CD14-positive monocyte (primary cell): ENCODE measurements at regions not wholly inside any gene's neighbourhood (a gene's known extent, or its start where the extent isn't known, plus 50 kb on each side); places are given as distances from the start of the nearest gene placed in this dataset.

Source experiments
- DNase-seq, 3 donors: peaks; one replicate each; pipeline ENCODE4 v3.0.0-alpha.2; 2011 to 2022
- H2AFZ ChIP-seq: 2 replicates; pipeline ENCODE4 v1.6.0; 2012; ENCODE audit warnings: mild to moderate bottlenecking, low read depth, low read length, inconsistent platforms; ENCODE audit not compliant: insufficient read depth, poor library complexity, severe bottlenecking
- H3K27ac ChIP-seq, 2 donors: 1 replicate in 1 of 2; 2 replicates in 1 of 2; pipeline ENCODE4 v1.5.1; 2012 to 2013; ENCODE audit warnings: low read length in 2 of 2, control low read depth in 1 of 2, inconsistent platforms in 1 of 2, low read depth in 1 of 2, mild to moderate bottlenecking in 1 of 2
- H3K27me3 ChIP-seq, 2 donors: one replicate each; pipeline versions ENCODE4 v1.6.0 to v1.6.1; 2011 to 2013; ENCODE audit warnings: low read length in 2 of 2; ENCODE audit not compliant: control insufficient read depth in 2 of 2, insufficient read depth in 2 of 2
- H3K36me3 ChIP-seq, 2 donors: replicated peaks in 1 of 2; 1 replicate in 1 of 2; 2 replicates in 1 of 2; pipeline versions ENCODE4 v1.5.1 to v1.6.1; 2012 to 2013; ENCODE audit warnings: low read length in 2 of 2, control low read depth in 1 of 2, inconsistent platforms in 1 of 2, mild to moderate bottlenecking in 1 of 2; ENCODE audit not compliant: insufficient read depth in 2 of 2, control insufficient read depth in 1 of 2
- H3K4me1 ChIP-seq, 2 donors: 1 replicate in 1 of 2; 2 replicates in 1 of 2; pipeline versions ENCODE4 v1.5.1 to v1.6.1; 2012 to 2013; ENCODE audit warnings: low read length in 2 of 2, control low read depth in 1 of 2, inconsistent platforms in 1 of 2, mild to moderate bottlenecking in 1 of 2, moderate library complexity in 1 of 2; ENCODE audit not compliant: insufficient read depth in 2 of 2, control insufficient read depth in 1 of 2
- H3K4me2 ChIP-seq: replicated peaks from 2 replicates; pipeline ENCODE3; 2012; ENCODE audit warnings: low read length, moderate library complexity, mild to moderate bottlenecking; ENCODE audit not compliant: poor library complexity, severe bottlenecking; ENCODE audit errors: extremely low read depth
- H3K4me3 ChIP-seq, 3 experiments: fragments of 200-600 bp in 1 of 3; sonication (generic) in 1 of 3; replicated peaks in 1 of 3; 1 replicate in 2 of 3; 2 replicates in 1 of 3; pipeline ENCODE4 v1.5.1; 2011 to 2013; ENCODE audit warnings: low read length in 3 of 3, mild to moderate bottlenecking in 3 of 3, control low read depth in 2 of 3, low read depth in 2 of 3, inconsistent platforms in 1 of 3, moderate library complexity in 1 of 3
- H3K79me2 ChIP-seq: 2 replicates; pipeline ENCODE4 v1.6.0; 2012; ENCODE audit warnings: mild to moderate bottlenecking, control low read depth, inconsistent platforms, low read length, moderate library complexity; ENCODE audit not compliant: insufficient read depth
- H3K9ac ChIP-seq: 2 replicates; pipeline ENCODE4 v1.6.0; 2017; ENCODE audit warnings: low read length, mild to moderate bottlenecking; ENCODE audit not compliant: insufficient read depth, poor library complexity, severe bottlenecking
- H3K9me3 ChIP-seq, 2 donors: replicated peaks in 1 of 2; 1 replicate in 1 of 2; 2 replicates in 1 of 2; pipeline versions ENCODE4 v1.5.1 to v1.6.1; 2012 to 2013; ENCODE audit warnings: low read length in 2 of 2, control low read depth in 1 of 2; ENCODE audit not compliant: control insufficient read depth in 1 of 2, insufficient read depth in 1 of 2
- H4K20me1 ChIP-seq: 2 replicates; pipeline ENCODE4 v1.6.0; 2012; ENCODE audit warnings: mild to moderate bottlenecking, low read length, control low read depth, moderate library complexity; ENCODE audit not compliant: insufficient read depth
- H3K27ac Mint-ChIP-seq, 7 donors: one replicate each; pipeline ENCODE4 v1.8.0; 2020; ENCODE audit warnings: mild to moderate bottlenecking in 7 of 7, mixed read lengths in 7 of 7, moderate library complexity in 6 of 7, inconsistent platforms in 2 of 7
- H3K27me3 Mint-ChIP-seq, 3 donors: one replicate each; pipeline ENCODE4 v1.8.0; 2021 to 2022; ENCODE audit warnings: low read depth in 3 of 3, mild to moderate bottlenecking in 3 of 3, mixed read lengths in 3 of 3, moderate library complexity in 3 of 3, inconsistent platforms in 1 of 3
- H3K36me3 Mint-ChIP-seq, 2 donors: one replicate each; pipeline ENCODE4 v1.8.0; 2020; ENCODE audit warnings: mixed read lengths in 2 of 2, inconsistent platforms in 1 of 2, mild to moderate bottlenecking in 1 of 2
- H3K4me1 Mint-ChIP-seq: one replicate; pipeline ENCODE4 v1.8.0; 2020; ENCODE audit warnings: mild to moderate bottlenecking, mixed read lengths
- H3K4me3 Mint-ChIP-seq, 2 donors: one replicate each; pipeline ENCODE4 v1.8.0; 2020; ENCODE audit warnings: mild to moderate bottlenecking in 2 of 2, mixed read lengths in 2 of 2, moderate library complexity in 1 of 2
- H3K9me3 Mint-ChIP-seq, 7 donors: one replicate each; pipeline ENCODE4 v1.8.0; 2020 to 2022; ENCODE audit warnings: mixed read lengths in 7 of 7, mild to moderate bottlenecking in 6 of 7, moderate library complexity in 6 of 7, inconsistent platforms in 2 of 7
- CTCF ChIP-seq: fragments of 200-600 bp; IDR thresholded peaks from one replicate; pipeline ENCODE4 v1.8.0; 2022; ENCODE audit warnings: antibody characterized with exemption, mild to moderate bottlenecking
- WGBS: methylation state at CpG from one replicate; pipeline ENCODE4 v1.1.5; 2013; ENCODE audit warnings: missing lambda C conversion rate; ENCODE audit not compliant: insufficient coverage; 5-methylcytosine and 5-hydroxymethylcytosine counted together
- intact Hi-C, 2 donors: fragments of 100-400 bp; cut with micrococcal nuclease; formaldehyde crosslinking; loops; one replicate each; pipeline versions ENCODE4 v1.15.0 to v1.15.1; 2023

DNA sequence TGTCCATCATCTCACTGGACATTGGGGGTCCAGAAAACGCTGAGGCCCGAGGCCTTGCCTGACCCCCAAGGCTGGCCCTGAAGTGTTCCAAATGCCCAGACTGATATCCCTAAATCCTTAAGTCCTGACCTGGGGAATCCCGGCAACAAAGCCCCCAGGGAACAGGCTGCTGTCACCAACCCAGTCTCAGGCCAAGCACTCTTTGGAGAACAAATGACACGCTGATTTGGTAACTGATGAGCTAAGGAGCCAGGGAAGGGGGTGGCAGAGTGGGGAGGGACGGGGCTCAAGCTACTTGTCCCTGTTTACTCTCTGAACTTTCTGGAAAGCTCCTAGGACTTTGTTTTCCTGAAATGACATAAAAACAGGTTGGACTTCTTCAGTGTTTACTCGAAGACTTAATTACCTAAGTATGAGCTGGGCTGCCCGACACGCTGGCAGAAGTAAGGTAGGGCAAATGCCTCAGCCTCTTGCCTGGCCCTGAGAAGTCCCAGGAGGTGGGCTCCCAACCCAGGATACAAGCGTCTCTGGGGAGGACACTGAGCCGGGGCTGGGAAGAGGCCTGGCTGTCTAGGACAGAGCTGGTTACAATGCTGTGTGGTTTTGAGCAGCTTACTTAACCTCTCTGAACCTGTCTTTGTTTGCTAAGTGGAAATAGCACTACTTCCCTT lies 105.5 kb upstream of the GLI2 start:
- no peaks in the 10 kb centered on the region for H3K9me3 ChIP-seq
- WGBS: 94% methylated on average over 7 of the region's 10 CpGs
- TF ChIP-seq CTCF: no peak
- H3K79me2 ChIP-seq: no peaks in the 10 kb centered on the region
- no peak overlapping the region for H3K9ac ChIP-seq
- H3K4me2 ChIP-seq: no peak overlapping the region
- H2AFZ ChIP-seq: no peak overlapping the region
- no peak overlapping the region for H3K27ac ChIP-seq
- Mint-ChIP-seq H3K27me3 (peaks cover 4 to 15% (median 6%) of the 10 kb centered on the region in 3 donors), H3K4me3 (no peak overlapping the region), H3K9me3 (peaks cover 0 to 9% (median 0%) of the 10 kb centered on the region in 7 donors), H3K27ac (no peak overlapping the region), H3K4me1 (no peaks in the 10 kb centered on the region), H3K36me3 (no peaks in the 10 kb centered on the region)
- H3K36me3 ChIP-seq: no peaks in the 10 kb centered on the region
- no peaks in the 10 kb centered on the region for H3K4me1 ChIP-seq
- no peak overlapping the region for H3K4me3 ChIP-seq
- H3K27me3 ChIP-seq: no peaks in the 10 kb centered on the region
- H4K20me1 ChIP-seq: no peaks in the 10 kb centered on the region
- DNase-seq: no peak
- intact Hi-C loops: no loop called here

DNA sequence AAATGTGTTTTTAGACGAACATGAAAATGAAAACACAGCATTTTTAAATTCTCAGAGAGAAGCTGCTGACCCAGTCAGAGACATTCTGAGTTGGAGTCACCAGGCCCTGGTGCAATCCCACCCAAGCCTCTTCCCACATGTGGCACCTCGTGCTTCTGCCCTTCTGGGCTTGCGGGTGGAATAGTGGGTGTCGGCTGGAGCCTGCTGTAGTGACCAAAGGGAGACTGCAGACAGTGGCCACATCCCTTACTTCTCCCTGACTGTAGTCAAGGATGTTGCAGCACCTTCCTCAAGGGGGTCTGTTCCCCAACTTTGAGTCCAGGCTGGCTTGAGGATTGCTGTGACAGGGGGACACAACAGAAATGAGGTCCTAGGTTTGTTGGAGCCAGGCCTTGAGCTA lies 104.4 kb upstream of the GLI2 start:
- no peaks in the 10 kb centered on the region for H3K36me3 Mint-ChIP-seq
- Histone ChIP-seq H3K9ac (no peak overlapping the region), H3K27ac (no peak overlapping the region), H3K4me1 (no peaks in the 10 kb centered on the region), H3K9me3 (no peaks in the 10 kb centered on the region), H3K4me2 (no peak overlapping the region), H4K20me1 (no peaks in the 10 kb centered on the region), H3K27me3 (no peaks in the 10 kb centered on the region), H3K36me3 (no peaks in the 10 kb centered on the region), H2AFZ (no peak overlapping the region), H3K4me3 (no peak overlapping the region), H3K79me2 (no peaks in the 10 kb centered on the region)
- H3K27me3 Mint-ChIP-seq: peaks cover 4 to 11% (median 6%) of the 10 kb centered on the region in 3 donors
- H3K4me1 Mint-ChIP-seq: no peaks in the 10 kb centered on the region
- intact Hi-C loops: no loop called here
- H3K4me3 Mint-ChIP-seq: no peak overlapping the region
- DNase-seq: no peak
- peak overlapping the region in 1 of 7 donors; percentile 54 for H3K27ac Mint-ChIP-seq
- WGBS: 100% methylated on average over 1 of the region's 4 CpGs
- H3K9me3 Mint-ChIP-seq: peaks cover 0 to 9% (median 0%) of the 10 kb centered on the region in 7 donors
- TF ChIP-seq CTCF: no peak
